Fibroblast of lung (primary cell): ENCODE measurements at regions not wholly inside any gene's neighbourhood (a gene's known extent, or its start where the extent isn't known, plus 50 kb on each side); places are given as distances from the start of the nearest gene placed in this dataset.

Experiments used
- CTCF ChIP-seq, 2 donors: IDR thresholded peaks in 1 of 2; conservative IDR thresholded peaks in 1 of 2; 1 replicate in 1 of 2; 2 replicates in 1 of 2; pipeline ENCODE4 v1.5.1; 2011 to 2012; ENCODE audit warnings: low read length in 2 of 2, control low read depth in 1 of 2, inconsistent platforms in 1 of 2, low read depth in 1 of 2, mild to moderate bottlenecking in 1 of 2
- EZH2 ChIP-seq: IDR thresholded peaks from 2 replicates; pipeline ENCODE4 v1.5.1; 2012; ENCODE audit warnings: low read length, control low read depth, mild to moderate bottlenecking; ENCODE audit errors: missing control alignments

GRCh38 chr11:112776834-112777233 is 184.4 kb upstream of the NCAM1 start:
- TF ChIP-seq EZH2 (no peak), CTCF (conservative IDR thresholded peaks at IDR 0.05 in 1 of 2, IDR thresholded peaks at IDR 0.05 in 1 of 2; ENCODE audit: low read depth in 1 of 2, low read length in 2 of 2) (no peak)
